Loucy (cell line): ENCODE measurements at regions not wholly inside any gene's neighbourhood (a gene's known extent, or its start where the extent isn't known, plus 50 kb on each side); places are given as distances from the start of the nearest gene placed in this dataset.

Experiments used
- CTCF ChIP-seq: fragments of 200-600 bp; sonication (generic); conservative IDR thresholded peaks from 2 replicates; pipeline ENCODE4 v1.5.1; 2014; ENCODE audit warnings: mild to moderate bottlenecking, antibody characterized with exemption, low read length
- EZH2phosphoT487 ChIP-seq: fragments of 200-600 bp; IDR thresholded peaks from 2 replicates; pipeline ENCODE4 v1.6.1; 2018; ENCODE audit warnings: antibody characterized with exemption, mild to moderate bottlenecking, moderate library complexity, borderline replicate concordance

- TF ChIP-seq CTCF: no peak
- no peak for TF ChIP-seq EZH2phosphoT487
Observed at GRCh38 chr10:52966904-52967303, 194.3 kb upstream of the MBL2 start.
